Peyer's patch (tissue), 4 donors: ENCODE measurements at regions not wholly inside any gene's neighbourhood (a gene's known extent, or its start where the extent isn't known, plus 50 kb on each side); places are given as distances from the start of the nearest gene placed in this dataset.

Experiments used
- DNase-seq, 3 donors: peaks; one replicate each; pipeline ENCODE4 v3.0.0-alpha.2; 2017 to 2019
- H3K27ac ChIP-seq, 4 donors: fragments of 200-600 bp; sonication (generic); one replicate each; pipeline ENCODE4 v1.5.1; 2016 to 2019
- H3K27me3 ChIP-seq, 2 donors: fragments of 200-600 bp; sonication (generic); one replicate each; pipeline ENCODE4 v1.5.1; 2019
- H3K36me3 ChIP-seq, 3 donors: fragments of 200-600 bp; sonication (generic); one replicate each; pipeline ENCODE4 v1.5.1; 2016 to 2019
- H3K4me1 ChIP-seq, 4 donors: fragments of 200-600 bp; sonication (generic); one replicate each; pipeline ENCODE4 v1.5.1; 2016 to 2019
- H3K4me3 ChIP-seq, 4 donors: fragments of 200-600 bp; sonication (generic); 1 replicate in 3 of 4; 2 replicates in 1 of 4; pipeline ENCODE4 v1.5.1; 2016 to 2019; ENCODE audit warnings: mild to moderate bottlenecking in 1 of 4
- H3K9me3 ChIP-seq, 4 donors: fragments of 200-600 bp; sonication (generic); one replicate each; pipeline ENCODE4 v1.5.1; 2016 to 2019; ENCODE audit warnings: mild to moderate bottlenecking in 1 of 4
- POLR2A ChIP-seq, 2 donors: fragments of 450-650 bp; IDR thresholded peaks; one replicate each; pipeline ENCODE4 v1.5.1; 2017; ENCODE audit warnings: antibody characterized with exemption in 2 of 2, mild to moderate bottlenecking in 2 of 2, moderate library complexity in 2 of 2
- TF ChIP-seq, protein P1 (sequence below), 6 experiments: fragments of 450-650 bp in 4 of 6; fragments of 200-600 bp in 2 of 6; sonication (generic) in 1 of 6; IDR thresholded peaks; one replicate each; pipeline ENCODE4 v1.5.1; 2017 to 2019; ENCODE audit warnings: antibody characterized with exemption in 6 of 6, mild to moderate bottlenecking in 3 of 6, moderate library complexity in 1 of 6

DNA sequence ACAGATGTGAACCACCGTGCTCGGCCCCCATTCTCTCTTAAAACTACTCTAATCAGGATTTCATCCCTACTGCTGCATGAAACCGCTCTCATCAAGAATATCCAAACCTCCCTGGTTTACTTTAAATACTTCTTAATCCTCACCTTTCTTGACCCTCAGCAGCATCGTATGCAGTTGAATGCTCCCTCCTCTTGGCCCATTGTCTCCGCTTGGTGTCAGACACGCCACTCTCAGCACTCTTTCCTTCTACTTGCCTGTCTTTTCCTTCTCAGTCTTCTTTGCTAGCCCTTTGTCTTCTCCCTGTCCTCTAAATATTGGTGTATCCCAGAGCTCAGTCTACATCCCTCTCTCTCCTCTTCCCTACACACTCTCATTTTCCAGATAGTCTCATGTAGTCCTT lies 314.9 kb downstream of the MRPL39 start:
- Histone ChIP-seq H3K4me1 (no peaks in the 10 kb centered on the region), H3K36me3 (no peaks in the 10 kb centered on the region), H3K27ac (no peak overlapping the region), H3K9me3 (no peaks in the 10 kb centered on the region), H3K4me3 (no peak overlapping the region), H3K27me3 (no peaks in the 10 kb centered on the region)
- TF ChIP-seq, protein P1, sequence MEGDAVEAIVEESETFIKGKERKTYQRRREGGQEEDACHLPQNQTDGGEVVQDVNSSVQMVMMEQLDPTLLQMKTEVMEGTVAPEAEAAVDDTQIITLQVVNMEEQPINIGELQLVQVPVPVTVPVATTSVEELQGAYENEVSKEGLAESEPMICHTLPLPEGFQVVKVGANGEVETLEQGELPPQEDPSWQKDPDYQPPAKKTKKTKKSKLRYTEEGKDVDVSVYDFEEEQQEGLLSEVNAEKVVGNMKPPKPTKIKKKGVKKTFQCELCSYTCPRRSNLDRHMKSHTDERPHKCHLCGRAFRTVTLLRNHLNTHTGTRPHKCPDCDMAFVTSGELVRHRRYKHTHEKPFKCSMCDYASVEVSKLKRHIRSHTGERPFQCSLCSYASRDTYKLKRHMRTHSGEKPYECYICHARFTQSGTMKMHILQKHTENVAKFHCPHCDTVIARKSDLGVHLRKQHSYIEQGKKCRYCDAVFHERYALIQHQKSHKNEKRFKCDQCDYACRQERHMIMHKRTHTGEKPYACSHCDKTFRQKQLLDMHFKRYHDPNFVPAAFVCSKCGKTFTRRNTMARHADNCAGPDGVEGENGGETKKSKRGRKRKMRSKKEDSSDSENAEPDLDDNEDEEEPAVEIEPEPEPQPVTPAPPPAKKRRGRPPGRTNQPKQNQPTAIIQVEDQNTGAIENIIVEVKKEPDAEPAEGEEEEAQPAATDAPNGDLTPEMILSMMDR (IDR thresholded peaks at IDR 0.05) = no peak
- TF ChIP-seq POLR2A (IDR thresholded peaks at IDR 0.05) = no peak
- no peak for DNase-seq

DNA sequence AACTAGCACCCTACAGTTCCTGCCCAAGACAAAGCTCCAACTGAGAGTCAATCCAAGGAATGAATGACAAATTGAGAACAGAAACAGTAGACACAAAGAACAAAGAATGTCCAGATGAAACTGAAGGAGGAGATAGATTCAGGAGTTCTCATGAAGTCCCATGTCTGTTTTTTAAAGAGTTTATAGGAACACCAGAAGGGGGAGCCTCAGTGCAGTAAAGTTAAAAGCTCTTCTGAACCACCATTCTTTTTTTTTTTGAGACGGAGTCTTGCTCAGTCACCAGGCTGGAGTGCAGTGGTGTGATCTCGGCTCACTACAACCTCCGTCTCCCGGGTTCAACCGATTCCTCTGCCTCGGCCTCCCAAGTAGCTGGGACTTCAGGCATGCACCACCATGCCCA lies 323.6 kb downstream of the MRPL39 start:
- DNase-seq = no peak
- H3K36me3 ChIP-seq = no peaks in the 10 kb centered on the region
- H3K4me1 ChIP-seq = no peaks in the 10 kb centered on the region
- no peaks in the 10 kb centered on the region for H3K27me3 ChIP-seq
- no peak for TF ChIP-seq POLR2A (IDR thresholded peaks at IDR 0.05)
- TF ChIP-seq, protein P1 (IDR thresholded peaks at IDR 0.05) = no peak
- H3K4me3 ChIP-seq = no peak overlapping the region
- no peaks in the 10 kb centered on the region for H3K9me3 ChIP-seq
- no peak overlapping the region for H3K27ac ChIP-seq

DNA sequence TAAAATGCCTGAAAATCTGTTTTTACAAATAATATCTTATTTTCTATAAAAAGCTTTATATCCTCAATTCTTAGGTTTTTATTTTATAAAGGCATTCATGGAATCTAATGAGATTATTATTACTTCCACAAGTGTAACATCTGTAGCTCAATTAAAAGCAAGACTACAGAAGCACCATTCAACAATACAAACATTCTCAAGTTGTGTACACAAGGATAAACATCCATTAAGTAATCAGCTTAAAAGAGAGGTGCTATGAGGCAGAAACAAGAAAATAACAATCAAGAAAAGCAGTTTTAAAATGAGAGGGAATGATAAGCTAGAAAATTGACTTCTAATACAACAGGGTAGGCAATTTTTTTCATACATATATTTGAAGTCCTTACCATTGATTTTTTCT lies 326.1 kb downstream of the MRPL39 start:
- Histone ChIP-seq H3K4me1 (no peaks in the 10 kb centered on the region), H3K36me3 (no peaks in the 10 kb centered on the region), H3K4me3 (no peak overlapping the region), H3K9me3 (no peaks in the 10 kb centered on the region), H3K27me3 (no peaks in the 10 kb centered on the region), H3K27ac (no peak overlapping the region)
- no peak for DNase-seq
- no peak for TF ChIP-seq POLR2A (IDR thresholded peaks at IDR 0.05)
- TF ChIP-seq, protein P1 (IDR thresholded peaks at IDR 0.05) = no peak

DNA sequence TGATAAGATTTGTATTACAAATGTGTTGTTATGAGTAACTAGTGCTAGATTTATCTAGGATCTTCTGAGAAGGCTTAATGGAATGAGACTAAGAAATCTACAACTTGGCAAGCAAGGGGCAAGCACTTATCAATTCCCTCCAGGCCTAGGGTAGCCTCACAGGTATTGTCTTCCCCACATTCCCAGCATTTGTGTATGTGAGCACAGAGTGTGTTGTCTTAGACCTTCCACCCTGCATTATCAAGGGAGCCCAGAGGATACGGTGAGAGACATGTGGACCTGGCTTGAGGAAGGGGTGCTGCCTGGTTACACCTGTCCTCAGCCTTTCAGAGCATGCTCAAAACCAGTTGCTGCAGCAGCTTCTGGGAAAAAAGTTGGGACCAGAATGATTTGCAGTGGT lies 327.2 kb downstream of the MRPL39 start:
- no peak for TF ChIP-seq POLR2A (IDR thresholded peaks at IDR 0.05)
- TF ChIP-seq, protein P1 (IDR thresholded peaks at IDR 0.05) = no peak
- no peak for DNase-seq
- no peaks in the 10 kb centered on the region for H3K4me1 ChIP-seq
- no peaks in the 10 kb centered on the region for H3K9me3 ChIP-seq
- H3K27me3 ChIP-seq = no peaks in the 10 kb centered on the region
- H3K27ac ChIP-seq = no peak overlapping the region
- no peaks in the 10 kb centered on the region for H3K36me3 ChIP-seq
- no peak overlapping the region for H3K4me3 ChIP-seq

DNA sequence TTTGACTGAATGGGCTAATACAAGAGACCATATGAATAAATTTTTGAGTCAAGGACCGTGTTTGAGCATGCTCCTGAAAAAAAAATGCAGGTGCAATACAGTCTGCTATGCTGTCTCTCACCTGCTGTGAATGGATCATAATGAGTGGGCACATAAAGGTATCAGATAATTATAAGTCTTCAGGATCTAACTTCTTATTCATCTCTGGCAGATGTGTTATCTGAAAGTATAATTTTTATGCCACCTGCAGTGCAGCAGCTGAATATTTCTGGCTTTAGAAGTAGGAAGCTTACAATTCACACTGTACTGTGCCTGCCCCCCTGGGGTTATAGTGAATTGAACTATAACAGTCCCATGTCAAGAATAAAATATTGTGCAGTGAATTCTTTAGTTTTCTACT lies 333.3 kb downstream of the MRPL39 start:
- TF ChIP-seq, protein P1 (IDR thresholded peaks at IDR 0.05) = no peak
- TF ChIP-seq POLR2A (IDR thresholded peaks at IDR 0.05) = no peak
- no peaks in the 10 kb centered on the region for H3K9me3 ChIP-seq
- H3K4me3 ChIP-seq = no peak overlapping the region
- H3K27me3 ChIP-seq = no peaks in the 10 kb centered on the region
- no peak overlapping the region for H3K27ac ChIP-seq
- no peaks in the 10 kb centered on the region for H3K36me3 ChIP-seq
- DNase-seq = no peak
- no peaks in the 10 kb centered on the region for H3K4me1 ChIP-seq

DNA sequence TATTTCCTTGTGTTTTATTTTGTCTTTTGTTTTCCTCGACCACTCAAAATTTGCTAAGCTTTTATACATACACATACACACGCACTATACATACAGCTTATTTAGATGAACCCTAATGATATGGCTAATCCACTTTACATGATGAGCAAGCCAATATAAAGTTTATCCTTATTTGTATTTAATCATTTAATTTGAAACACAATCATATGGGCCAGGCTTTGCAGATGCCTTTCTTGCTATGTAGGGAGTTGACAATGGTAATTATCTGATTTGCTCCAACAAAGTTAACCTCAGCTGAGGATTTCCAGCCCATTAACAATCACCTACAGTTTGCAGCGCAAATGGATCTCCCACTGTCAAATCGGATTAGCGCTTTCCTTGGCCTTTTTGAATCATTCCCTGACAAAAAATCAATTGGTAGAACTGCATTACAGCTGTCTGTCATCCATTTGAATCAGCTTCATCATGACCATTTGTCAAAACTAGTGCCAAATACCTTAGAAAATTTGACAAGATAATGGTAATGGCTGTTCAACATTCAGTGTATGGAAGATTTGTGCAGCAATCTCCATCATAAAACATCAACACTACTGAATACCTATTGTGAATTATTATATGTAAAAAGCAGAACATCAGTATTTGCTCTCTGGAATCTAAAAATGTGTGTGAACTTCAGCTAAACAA lies 352.6 kb downstream of the MRPL39 start:
- Histone ChIP-seq H3K4me3 (no peak overlapping the region), H3K27me3 (no peaks in the 10 kb centered on the region), H3K9me3 (no peaks in the 10 kb centered on the region), H3K27ac (no peak overlapping the region), H3K36me3 (no peaks in the 10 kb centered on the region), H3K4me1 (no peaks in the 10 kb centered on the region)
- TF ChIP-seq, protein P1 (IDR thresholded peaks at IDR 0.05) = no peak
- DNase-seq = no peak
